GM12878 (cell line): ENCODE measurements at regions not wholly inside any gene's neighbourhood (a gene's known extent, or its start where the extent isn't known, plus 50 kb on each side); places are given as distances from the start of the nearest gene placed in this dataset.

Source experiments
- ATAC-seq: fragments of 200-7000 bp; cut with Tn5 transposase; 3 replicates; pipeline ENCODE4 v1.9.1; 2020; ENCODE audit warnings: mild to moderate bottlenecking, moderate library complexity
- BruUV-seq: library from RNA; stranded (reverse); fragments of 400-500 nt; replicated peaks from 2 replicates; lab custom pipeline; 2021; lab: Mats Ljungman, UMichigan
- CTCF ChIA-PET: fragments of 300-600 bp; sonication (Branson Sonifier 250); formaldehyde crosslinking; extraction: SDS; loops from one replicate; lab custom pipeline; 2021; ENCODE audit warnings: inconsistent platforms; lab: Yijun Ruan, JAX
- POLR2A ChIA-PET: fragments of 350-600 bp; formaldehyde crosslinking; extraction: SDS; loops from one replicate; lab custom pipeline; 2021; ENCODE audit warnings: inconsistent platforms; lab: Charles Lee
- RAD21 ChIA-PET: fragments of 300-600 bp; sonication (Branson Sonifier 250); formaldehyde crosslinking; loops from one replicate; lab custom pipeline; 2023; ENCODE audit warnings: antibody characterized with exemption; ENCODE audit not compliant: unreplicated experiment; lab: Charles Lee
- SMC1A ChIA-PET: fragments of 300-600 bp; sonication (Branson Sonifier 250); formaldehyde crosslinking; loops from one replicate; lab custom pipeline; 2023; ENCODE audit not compliant: unreplicated experiment, uncharacterized antibody; lab: Charles Lee
- DNase-seq: peaks from one replicate; pipeline ENCODE4 v3.0.0-alpha.2; 2011; ENCODE audit warnings: low read depth, low spot score
- FAIRE-seq: peaks from 3 replicates; lab custom pipeline; 2011; peaks lifted over from hg19 to GRCh38; lab: Jason Lieb, UNC
- H2AFZ ChIP-seq: 2 replicates; pipeline ENCODE4 v1.6.0; 2011; ENCODE audit warnings: low read depth, low read length, control low read depth; ENCODE audit not compliant: control insufficient read depth
- H3K27ac ChIP-seq: 2 replicates; pipeline ENCODE4 v1.5.1; 2011; ENCODE audit warnings: control low read depth; ENCODE audit not compliant: control insufficient read depth, insufficient read depth
- H3K27me3 ChIP-seq, 2 experiments: replicated peaks in 1 of 2; 2 replicates each; pipeline versions ENCODE4 v1.6.0 to v1.6.1; 2011; ENCODE audit warnings: low read length in 1 of 2; ENCODE audit not compliant: control insufficient read depth in 2 of 2, insufficient read depth in 2 of 2
- H3K36me3 ChIP-seq, 2 experiments: 2 replicates each; pipeline ENCODE4 v1.5.1; 2011; ENCODE audit warnings: low read length in 1 of 2; ENCODE audit not compliant: control insufficient read depth in 2 of 2, insufficient read depth in 2 of 2
- H3K4me1 ChIP-seq: 2 replicates; pipeline ENCODE4 v1.6.1; 2011; ENCODE audit warnings: mild to moderate bottlenecking, low read length, moderate library complexity, mixed read lengths; ENCODE audit not compliant: control insufficient read depth, insufficient read depth
- H3K4me2 ChIP-seq: 2 replicates; pipeline ENCODE4 v1.6.0; 2011; ENCODE audit warnings: control low read depth; ENCODE audit not compliant: control insufficient read depth, insufficient read depth
- H3K4me3 ChIP-seq: fragments of 200-600 bp; sonication (generic); 2 replicates; pipeline ENCODE4 v1.5.1; 2016
- H3K79me2 ChIP-seq: 2 replicates; pipeline ENCODE4 v1.6.0; 2011; ENCODE audit warnings: low read length; ENCODE audit not compliant: control insufficient read depth, insufficient read depth
- H3K9ac ChIP-seq: 2 replicates; pipeline ENCODE4 v1.8.0; 2011; ENCODE audit warnings: low read length, control low read depth, mixed read lengths; ENCODE audit not compliant: control insufficient read depth, insufficient read depth
- H3K9me3 ChIP-seq: replicated peaks from 3 replicates; pipeline ENCODE4 v1.5.1; 2011; ENCODE audit warnings: mild to moderate bottlenecking, low read length; ENCODE audit not compliant: control insufficient read depth, insufficient read depth
- H4K20me1 ChIP-seq: 2 replicates; pipeline ENCODE4 v1.6.0; 2011; ENCODE audit not compliant: control insufficient read depth, insufficient read depth
- CBX5 ChIP-seq: sonication (generic); IDR thresholded peaks from 2 replicates; pipeline ENCODE4 v1.6.1; 2016; ENCODE audit warnings: low read depth, moderate library complexity, mild to moderate bottlenecking, inconsistent platforms
- ELK1 ChIP-seq: IDR thresholded peaks from 2 replicates; pipeline ENCODE4 v1.6.1; 2012; ENCODE audit warnings: low read depth, low read length, improper control_type of control experiment
- HCFC1 ChIP-seq: fragments of 150-350 bp; IDR thresholded peaks from 2 replicates; pipeline ENCODE4 v1.6.1; 2014; ENCODE audit warnings: low read length
- IKZF1 ChIP-seq: fragments of 450-650 bp; conservative IDR thresholded peaks from 2 replicates; pipeline ENCODE4 v1.6.1; 2017; ENCODE audit warnings: antibody characterized with exemption, mild to moderate bottlenecking
- MLLT1 ChIP-seq: fragments of 450-650 bp; IDR thresholded peaks from 2 replicates; pipeline ENCODE4 v1.6.1; 2016; ENCODE audit warnings: mild to moderate bottlenecking
- MTA2 ChIP-seq: fragments of 450-650 bp; IDR thresholded peaks from 2 replicates; pipeline ENCODE4 v1.6.1; 2016; ENCODE audit warnings: low read depth, mild to moderate bottlenecking, moderate library complexity
- NFYA ChIP-seq: IDR thresholded peaks from 2 replicates; pipeline ENCODE4 v1.6.1; 2011; ENCODE audit warnings: low read depth, mild to moderate bottlenecking, low read length, improper control_type of control experiment, borderline replicate concordance
- NR2C1 ChIP-seq: fragments of 450-650 bp; IDR thresholded peaks from 2 replicates; pipeline ENCODE4 v1.6.1; 2017; ENCODE audit warnings: antibody characterized with exemption, mild to moderate bottlenecking, moderate library complexity
- POLR2A ChIP-seq: IDR thresholded peaks from 2 replicates; pipeline ENCODE4 v1.6.1; 2011; ENCODE audit warnings: low read depth, mild to moderate bottlenecking, low read length
- RAD21 ChIP-seq: IDR thresholded peaks from 2 replicates; pipeline ENCODE4 v1.6.1; 2011; ENCODE audit warnings: mild to moderate bottlenecking, low read depth, low read length, moderate library complexity; ENCODE audit not compliant: insufficient read depth
- RBBP5 ChIP-seq: fragments of 200-600 bp; sonication (generic); conservative IDR thresholded peaks from 2 replicates; pipeline ENCODE4 v1.6.1; 2016
- RCOR1 ChIP-seq: conservative IDR thresholded peaks from 2 replicates; pipeline ENCODE4 v1.6.1; 2012; ENCODE audit warnings: low read depth, low read length, improper control_type of control experiment
- SREBF1 ChIP-seq: IDR thresholded peaks from 2 replicates; pipeline ENCODE4 v1.6.1; 2012; ENCODE audit warnings: mild to moderate bottlenecking, low read length
- YY1 ChIP-seq: IDR thresholded peaks from 2 replicates; pipeline ENCODE4 v1.6.1; 2011; ENCODE audit warnings: low read depth, mild to moderate bottlenecking, low read length
- ZBED1 ChIP-seq: IDR thresholded peaks from 2 replicates; pipeline ENCODE4 v1.6.1; 2016; ENCODE audit warnings: borderline replicate concordance
- ZNF622 ChIP-seq: fragments of 450-650 bp; IDR thresholded peaks from 2 replicates; pipeline ENCODE4 v1.6.1; 2017; ENCODE audit warnings: mild to moderate bottlenecking, inconsistent platforms
- WGBS: methylation state at CpG from one replicate; pipeline ENCODE4 v1.1.6; 2016; ENCODE audit warnings: low lambda C conversion rate; ENCODE audit not compliant: insufficient replicate concordance, insufficient coverage; ENCODE audit errors: missing lambda C conversion rate; 5-methylcytosine and 5-hydroxymethylcytosine counted together
- in situ Hi-C: fragments of 300-500 bp; cut with MboI; formaldehyde crosslinking; loops from 9 replicates; pipeline ENCODE4 v1.14.3; 2018; ENCODE audit warnings: mixed read lengths
- intact Hi-C: fragments of 100-400 bp; cut with micrococcal nuclease; formaldehyde crosslinking; loops from one replicate; pipeline ENCODE4 v1.14.2; 2022; ENCODE audit not compliant: unreplicated experiment

GRCh38 chr1:232168508-232168907 is 461.4 kb downstream of the SIPA1L2 start (continued):
- no peak for TF ChIP-seq MLLT1
- TF ChIP-seq, all 136 proteins: peak for 0

GRCh38 chr1:232166942-232167341 is 463.0 kb downstream of the SIPA1L2 start:
- SMC1A ChIA-PET: no interaction called here
- Histone ChIP-seq H3K27me3 (no peaks in the 10 kb centered on the region), H3K4me1 (no peaks in the 10 kb centered on the region), H3K36me3 (no peaks in the 10 kb centered on the region), H3K9ac (no peak overlapping the region), H3K4me2 (no peak overlapping the region), H2AFZ (no peak overlapping the region), H4K20me1 (no peaks in the 10 kb centered on the region), H3K9me3 (no peaks in the 10 kb centered on the region), H3K79me2 (no peaks in the 10 kb centered on the region), H3K27ac (no peak overlapping the region), H3K4me3 (no peak overlapping the region)
- CTCF ChIA-PET: no interaction called here
- POLR2A ChIA-PET: no interaction called here
- ATAC-seq: no peak
- DNase-seq: no peak
- no TSS peak for BruUV-seq
- no peak for TF ChIP-seq MTA2
- TF ChIP-seq RCOR1: no peak
- no peak for TF ChIP-seq ZNF622
- no peak for TF ChIP-seq ELK1
- no peak for TF ChIP-seq RAD21
- TF ChIP-seq IKZF1: no peak
- TF ChIP-seq NFYA: no peak
- no peak for TF ChIP-seq NR2C1
- no peak for TF ChIP-seq YY1
- TF ChIP-seq SREBF1: no peak
- no peak for TF ChIP-seq RBBP5
- no peak for TF ChIP-seq POLR2A
- no peak for TF ChIP-seq HCFC1
- TF ChIP-seq CBX5: no peak
- TF ChIP-seq ZBED1: no peak
- intact Hi-C loops (no loop called here), in situ Hi-C loops (no loop called here)
- 35% methylated on average over 4 of the region's 4 CpGs for WGBS
- RAD21 ChIA-PET: no interaction called here
- no peak for FAIRE-seq
